Stimulated activated naive CD8-positive, alpha-beta T cell treated with anti-CD3 and anti-CD28 coated beads, Interleukin-15, Interleukin-2, amounts not matched to agents 100 U/mL and 50 U/mL, for 24 hours (primary cell): ENCODE measurements at regions not wholly inside any gene's neighbourhood (a gene's known extent, or its start where the extent isn't known, plus 50 kb on each side); places are given as distances from the start of the nearest gene placed in this dataset.

ENCODE experiments used
- ATAC-seq: fragments of 150-1000 bp; cut with Tn5 transposase; one replicate; pipeline ENCODE4 v1.10.0; 2021
- DNase-seq: peaks from one replicate; pipeline ENCODE4 v3.0.0; 2021

- DNase-seq (no peak), ATAC-seq (no peak)
Measured at GRCh38 chr5:68582284-68582683, 366.7 kb downstream of the PIK3R1 start.

- ATAC-seq, result no peak
- no peak for DNase-seq
Measured at GRCh38 chr5:68587171-68587570, 371.6 kb downstream of the PIK3R1 start.

GRCh38 chr5:68591850-68592249, 376.3 kb downstream of the PIK3R1 start:
- no peak for ATAC-seq

GRCh38 chr5:68592351-68592750, 376.8 kb downstream of the PIK3R1 start:
- ATAC-seq, result no peak

More at GRCh38 chr5:68591850-68592249, 376.3 kb downstream of the PIK3R1 start:
- no peak for DNase-seq

GRCh38 chr5:68593211-68593671, 377.7 kb downstream of the PIK3R1 start:
- ATAC-seq (no peak), DNase-seq (no peak)

More at GRCh38 chr5:68592351-68592750, 376.8 kb downstream of the PIK3R1 start:
- no peak for DNase-seq

GRCh38 chr5:68612972-68613371, 397.4 kb downstream of the PIK3R1 start:
- ATAC-seq (no peak), DNase-seq (no peak)

- DNase-seq, result no peak
- no peak for ATAC-seq
Measured at GRCh38 chr5:68618501-68618900, 402.9 kb downstream of the PIK3R1 start.

- DNase-seq, result no peak
- no peak for ATAC-seq
Measured at GRCh38 chr5:68627001-68627400, 411.4 kb downstream of the PIK3R1 start.

- ATAC-seq, result no peak
Measured at GRCh38 chr5:68628082-68628814, 412.7 kb downstream of the PIK3R1 start.

GRCh38 chr5:68630354-68630753, 414.8 kb downstream of the PIK3R1 start:
- DNase-seq (no peak), ATAC-seq (no peak)

More at GRCh38 chr5:68628082-68628814, 412.7 kb downstream of the PIK3R1 start:
- no peak for DNase-seq

- ATAC-seq (no peak), DNase-seq (no peak)
Measured at GRCh38 chr5:68631884-68632283, 416.3 kb downstream of the PIK3R1 start.

GRCh38 chr5:68641211-68641610, 425.7 kb downstream of the PIK3R1 start:
- DNase-seq (no peak), ATAC-seq (no peak)

- ATAC-seq (no peak), DNase-seq (no peak)
Measured at GRCh38 chr5:68643064-68643463, 427.5 kb downstream of the PIK3R1 start.

GRCh38 chr5:68644971-68645370, 429.4 kb downstream of the PIK3R1 start:
- ATAC-seq (peak; percentile 28), DNase-seq (no peak)

- DNase-seq, result no peak
- no peak for ATAC-seq
Measured at GRCh38 chr5:68646144-68646543, 430.6 kb downstream of the PIK3R1 start.

- no peak for DNase-seq
- ATAC-seq, result no peak
Measured at GRCh38 chr5:68647743-68648142, 432.2 kb downstream of the PIK3R1 start.

- ATAC-seq (no peak), DNase-seq (no peak)
Measured at GRCh38 chr5:68648944-68649857, 433.6 kb downstream of the PIK3R1 start.

- DNase-seq (no peak), ATAC-seq (no peak)
Measured at GRCh38 chr5:68652534-68652965, 437.0 kb downstream of the PIK3R1 start.

GRCh38 chr5:68653471-68653870, 437.9 kb downstream of the PIK3R1 start:
- no peak for ATAC-seq
- no peak for DNase-seq

- DNase-seq, result no peak
- no peak for ATAC-seq
Measured at GRCh38 chr5:68657055-68657961, 436.5 kb upstream of the SLC30A5 start.

GRCh38 chr5:68658810-68659372, 434.9 kb upstream of the SLC30A5 start:
- DNase-seq, result no peak
- no peak for ATAC-seq

- DNase-seq, result no peak
- no peak for ATAC-seq
Measured at GRCh38 chr5:68659881-68660280, 433.9 kb upstream of the SLC30A5 start.
